NCI-H1436 treated with DMSO at 0.1 percent for 48 hours (cell line): ENCODE measurements at regions not wholly inside any gene's neighbourhood (a gene's known extent, or its start where the extent isn't known, plus 50 kb on each side); places are given as distances from the start of the nearest gene placed in this dataset.
"Not testable (repeated sequence)": the region's sequence is repeated elsewhere in the genome, so short reads cannot be mapped to it uniquely, and the experiment has no call there.

Experiments
- DNase-seq: peaks from one replicate; lab custom pipeline; 2025; lab: John Stamatoyannopoulos, UW

GRCh38 chr1:93773049-93773838, 91.6 kb upstream of the BCAR3 start:
- DNase-seq = no peak

GRCh38 chr1:93771843-93772242, 90.2 kb upstream of the BCAR3 start:
- DNase-seq = no peak

- no peak for DNase-seq
These were observed 89.0 kb upstream of the BCAR3 start for GRCh38 chr1:93770640-93771039.

GRCh38 chr1:93769777-93770176, 88.1 kb upstream of the BCAR3 start:
- DNase-seq = no peak

GRCh38 chr1:93768380-93768863, 86.8 kb upstream of the BCAR3 start:
- DNase-seq = no peak

GRCh38 chr1:93766451-93766850, 84.8 kb upstream of the BCAR3 start:
- no peak for DNase-seq

GRCh38 chr1:93765099-93765498, 83.5 kb upstream of the BCAR3 start:
- no peak for DNase-seq

- DNase-seq = no peak
These were observed 82.7 kb upstream of the BCAR3 start for GRCh38 chr1:93764366-93764750.

- no peak for DNase-seq
These were observed 82.2 kb upstream of the BCAR3 start for GRCh38 chr1:93763704-93764365.

GRCh38 chr1:93758842-93759515, 77.3 kb upstream of the BCAR3 start:
- DNase-seq = no peak

GRCh38 chr1:93757256-93758036, 75.8 kb upstream of the BCAR3 start:
- DNase-seq = no peak

- DNase-seq = no peak
These were observed 75.0 kb upstream of the BCAR3 start for GRCh38 chr1:93756657-93757056.

GRCh38 chr1:93755251-93755715, 73.6 kb upstream of the BCAR3 start:
- not testable (repeated sequence) for DNase-seq

GRCh38 chr1:93753791-93754763, 72.4 kb upstream of the BCAR3 start:
- no peak for DNase-seq

GRCh38 chr1:93751377-93752250, 70.0 kb upstream of the BCAR3 start:
- DNase-seq = no peak

GRCh38 chr1:93750955-93751354, 69.3 kb upstream of the BCAR3 start:
- DNase-seq = no peak

GRCh38 chr1:93749894-93750301, 68.3 kb upstream of the BCAR3 start:
- DNase-seq = no peak

- DNase-seq = no peak
These were observed 67.8 kb upstream of the BCAR3 start for GRCh38 chr1:93749487-93749886.

GRCh38 chr1:93746021-93746812, 64.6 kb upstream of the BCAR3 start:
- no peak for DNase-seq
